M059J (cell line): ENCODE measurements at regions not wholly inside any gene's neighbourhood (a gene's known extent, or its start where the extent isn't known, plus 50 kb on each side); places are given as distances from the start of the nearest gene placed in this dataset.
"Not testable (repeated sequence)": the region's sequence is repeated elsewhere in the genome, so short reads cannot be mapped to it uniquely, and the experiment has no call there.

Experiments
- DNase-seq: peaks from one replicate; pipeline ENCODE4 v3.0.0-alpha.2; 2012; ENCODE audit warnings: low read depth

GRCh38 chr5:110304176-110304575, 422.3 kb downstream of the TMEM232 start:
- DNase-seq: no peak

- DNase-seq: no peak
Measured at GRCh38 chr5:110306650-110307049, 419.8 kb downstream of the TMEM232 start.

GRCh38 chr5:110309222-110309621, 417.2 kb downstream of the TMEM232 start:
- no peak for DNase-seq

- not testable (repeated sequence) for DNase-seq
Measured at GRCh38 chr5:110316566-110316965, 409.9 kb downstream of the TMEM232 start.

- no peak for DNase-seq
Measured at GRCh38 chr5:110321117-110321516, 405.4 kb downstream of the TMEM232 start.

GRCh38 chr5:110323357-110323756, 403.1 kb downstream of the TMEM232 start:
- no peak for DNase-seq

- DNase-seq: no peak
Measured at GRCh38 chr5:110323832-110324231, 402.6 kb downstream of the TMEM232 start.

- DNase-seq: no peak
Measured at GRCh38 chr5:110324876-110325275, 401.6 kb downstream of the TMEM232 start.

- DNase-seq: no peak
Measured at GRCh38 chr5:110329955-110330525, 396.4 kb downstream of the TMEM232 start.

GRCh38 chr5:110333384-110333783, 393.1 kb downstream of the TMEM232 start:
- peak; percentile 2 for DNase-seq

GRCh38 chr5:110335361-110336066, 391.0 kb downstream of the TMEM232 start:
- DNase-seq: no peak

GRCh38 chr5:110338341-110339083, 388.0 kb downstream of the TMEM232 start:
- no peak for DNase-seq

- no peak for DNase-seq
Measured at GRCh38 chr5:110339399-110339798, 387.1 kb downstream of the TMEM232 start.

GRCh38 chr5:110341836-110342235, 384.6 kb downstream of the TMEM232 start:
- no peak for DNase-seq

GRCh38 chr5:110342683-110343082, 383.8 kb downstream of the TMEM232 start:
- no peak for DNase-seq

GRCh38 chr5:110343616-110344015, 382.9 kb downstream of the TMEM232 start:
- no peak for DNase-seq

- no peak for DNase-seq
Measured at GRCh38 chr5:110345623-110346022, 380.8 kb downstream of the TMEM232 start.

GRCh38 chr5:110346893-110347358, 379.5 kb downstream of the TMEM232 start:
- DNase-seq: no peak

- no peak for DNase-seq
Measured at GRCh38 chr5:110347781-110348180, 378.7 kb downstream of the TMEM232 start.

GRCh38 chr5:110351430-110351829, 375.0 kb downstream of the TMEM232 start:
- DNase-seq: no peak

GRCh38 chr5:110354311-110354710, 372.2 kb downstream of the TMEM232 start:
- DNase-seq: no peak

- DNase-seq: no peak
Measured at GRCh38 chr5:110354915-110355644, 371.4 kb downstream of the TMEM232 start.
